MG63 (cell line): ENCODE measurements at regions not wholly inside any gene's neighbourhood (a gene's known extent, or its start where the extent isn't known, plus 50 kb on each side); places are given as distances from the start of the nearest gene placed in this dataset.
"Not testable (repeated sequence)": the region's sequence is repeated elsewhere in the genome, so short reads cannot be mapped to it uniquely, and the experiment has no call there.

Source experiments
- DNase-seq: peaks from one replicate; pipeline ENCODE4 v3.0.0-alpha.2; 2020
- H3K27me3 ChIP-seq: fragments of 250-450 bp; sonication (Bioruptor Pico); 2 replicates; pipeline ENCODE4 v1.5.1; 2020; ENCODE audit warnings: mild to moderate bottlenecking, moderate library complexity
- H3K36me3 ChIP-seq: fragments of 250-450 bp; sonication (Bioruptor Pico); 2 replicates; pipeline ENCODE4 v1.5.1; 2020; ENCODE audit warnings: mild to moderate bottlenecking, moderate library complexity
- H3K4me3 ChIP-seq: fragments of 250-450 bp; sonication (Bioruptor Pico); 2 replicates; pipeline ENCODE4 v1.5.1; 2020; ENCODE audit warnings: mild to moderate bottlenecking, moderate library complexity
- H3K9me3 ChIP-seq: fragments of 250-450 bp; sonication (Bioruptor Pico); 2 replicates; pipeline ENCODE4 v1.5.1; 2020; ENCODE audit warnings: mild to moderate bottlenecking, moderate library complexity

DNA sequence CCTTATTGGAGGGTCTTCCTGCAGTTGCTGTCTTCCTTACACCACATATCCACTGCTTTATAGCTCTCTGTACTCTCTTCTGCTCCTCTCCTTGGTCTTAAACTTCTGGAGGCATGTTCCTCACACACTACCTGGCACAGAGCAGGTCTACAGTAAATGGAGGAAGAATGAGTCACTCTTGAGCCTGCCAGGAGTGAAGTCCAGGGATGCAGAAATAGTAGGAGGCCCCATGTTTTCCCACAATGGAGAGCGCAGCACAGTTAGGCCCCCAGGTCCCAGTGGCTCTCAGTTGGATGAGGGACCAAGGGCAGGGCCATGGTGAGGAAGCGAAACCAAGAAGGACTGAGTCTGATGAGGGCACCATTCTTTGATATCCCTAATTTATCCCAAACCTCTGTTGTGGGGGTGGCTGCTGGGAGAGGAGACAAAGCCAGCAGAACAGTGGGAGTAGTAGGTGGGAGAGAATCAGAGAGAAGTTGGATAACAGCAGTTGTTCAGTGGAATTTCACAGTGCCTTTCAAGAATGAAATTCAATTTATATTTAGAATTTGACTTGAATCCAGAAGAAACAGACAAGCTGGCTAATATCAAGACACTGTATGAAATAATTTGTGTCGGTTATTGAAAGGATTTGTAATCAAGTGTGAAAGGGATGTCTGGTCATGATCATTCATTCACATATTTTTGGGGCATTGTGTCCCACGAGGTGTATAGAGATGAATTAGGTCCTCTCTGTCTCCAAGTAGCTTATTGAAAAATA lies 187.8 kb downstream of the HIPK3 start:
- Histone ChIP-seq H3K9me3 (0 out of 2 replicates have a peak, but pooled peaks cover 2% of the 10 kb centered on the region), H3K27me3 (no peaks in the 10 kb centered on the region; the same call in 1 of the 2 replicates), H3K36me3 (no peaks in the 10 kb centered on the region), H3K4me3 (no peak overlapping the region)
- DNase-seq, result peak; percentile 11

- DNase-seq, result no peak
- Histone ChIP-seq H3K27me3 (no peaks in the 10 kb centered on the region; the same call in 1 of the 2 replicates), H3K9me3 (0 out of 2 replicates have a peak, but pooled peaks cover 2% of the 10 kb centered on the region), H3K36me3 (no peaks in the 10 kb centered on the region), H3K4me3 (no peak overlapping the region)
Observed at GRCh38 chr11:33443684-33444083, 186.5 kb downstream of the HIPK3 start.

- Histone ChIP-seq H3K9me3 (peaks cover 9% of the 10 kb centered on the region), H3K36me3 (no peaks in the 10 kb centered on the region), H3K27me3 (0 out of 2 replicates have a peak, but pooled peaks cover 2% of the 10 kb centered on the region), H3K4me3 (no peak overlapping the region)
- no peak for DNase-seq
Observed at GRCh38 chr11:33438301-33438700, 181.1 kb downstream of the HIPK3 start.

GRCh38 chr11:33437529-33437928 lies 180.3 kb downstream of the HIPK3 start:
- DNase-seq, result no peak
- no peaks in the 10 kb centered on the region for H3K36me3 ChIP-seq
- H3K27me3 ChIP-seq, result 0 out of 2 replicates have a peak, but pooled peaks cover 2% of the 10 kb centered on the region
- no peak overlapping the region for H3K4me3 ChIP-seq
- H3K9me3 ChIP-seq, result peaks cover 9% of the 10 kb centered on the region

DNA sequence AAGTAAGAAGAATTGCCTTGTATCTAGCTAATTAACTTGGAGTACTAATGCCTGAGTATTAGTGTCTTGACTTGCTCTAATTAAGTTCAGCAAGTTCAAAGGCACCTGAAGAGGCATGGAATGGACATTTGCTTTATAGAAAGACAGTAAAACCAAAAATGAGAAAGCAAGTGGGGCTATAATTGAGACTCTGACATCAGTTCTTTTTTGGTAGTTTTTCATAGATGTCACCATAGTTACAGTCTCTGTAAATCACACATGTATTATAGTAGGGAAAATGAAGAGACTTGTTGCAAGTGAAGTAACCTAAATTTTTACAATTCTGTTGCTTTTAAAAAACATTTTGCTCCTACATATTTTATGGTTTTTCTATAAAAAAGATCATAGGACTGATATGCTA lies 178.0 kb downstream of the HIPK3 start:
- H3K4me3 ChIP-seq, result no peak overlapping the region
- peaks cover 7% of the 10 kb centered on the region for H3K9me3 ChIP-seq
- no peak for DNase-seq
- H3K36me3 ChIP-seq, result no peaks in the 10 kb centered on the region
- 0 out of 2 replicates have a peak, but pooled peaks cover 2% of the 10 kb centered on the region for H3K27me3 ChIP-seq

GRCh38 chr11:33434294-33434693 lies 177.1 kb downstream of the HIPK3 start:
- no peak overlapping the region for H3K4me3 ChIP-seq
- H3K27me3 ChIP-seq, result peaks cover 6% of the 10 kb centered on the region; the same call in 1 of the 2 replicates
- H3K9me3 ChIP-seq, result peaks cover 7% of the 10 kb centered on the region
- DNase-seq, result no peak
- no peaks in the 10 kb centered on the region for H3K36me3 ChIP-seq

DNA sequence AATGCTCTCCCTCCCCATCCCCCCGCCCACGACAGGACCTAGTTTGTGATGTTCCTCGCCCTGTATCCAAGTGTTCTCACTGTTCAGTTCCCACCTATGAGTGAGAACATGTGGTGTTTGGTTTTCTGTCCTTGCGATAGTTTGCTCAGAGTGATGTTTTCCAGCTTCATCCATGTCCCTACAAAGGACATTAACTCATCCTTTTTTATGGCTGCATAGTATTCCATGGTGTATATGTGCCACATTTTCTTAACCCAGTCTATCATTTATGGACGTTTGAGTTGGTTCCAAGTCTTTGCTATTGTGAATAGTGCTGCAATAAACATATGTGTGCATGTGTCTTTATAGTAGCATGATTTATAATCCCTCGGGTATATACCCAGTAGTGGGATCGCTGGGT lies 171.3 kb downstream of the HIPK3 start:
- not testable (repeated sequence) for H3K9me3 ChIP-seq, H3K4me3 ChIP-seq, DNase-seq, H3K36me3 ChIP-seq
- H3K27me3 ChIP-seq, result peaks cover 29% of the 10 kb centered on the region

- no peak for DNase-seq
- H3K36me3 ChIP-seq, result no peaks in the 10 kb centered on the region
- peaks cover 20% of the 10 kb centered on the region for H3K27me3 ChIP-seq
- no peaks in the 10 kb centered on the region for H3K9me3 ChIP-seq
- H3K4me3 ChIP-seq, result no peak overlapping the region
Observed at GRCh38 chr11:33420959-33421566, 163.9 kb downstream of the HIPK3 start.

GRCh38 chr11:33419924-33420323 lies 162.7 kb downstream of the HIPK3 start:
- Histone ChIP-seq H3K4me3 (no peak overlapping the region), H3K36me3 (no peaks in the 10 kb centered on the region), H3K9me3 (no peaks in the 10 kb centered on the region), H3K27me3 (peaks cover 18% of the 10 kb centered on the region)
- no peak for DNase-seq

- H3K36me3 ChIP-seq, result no peaks in the 10 kb centered on the region
- H3K9me3 ChIP-seq, result no peaks in the 10 kb centered on the region
- peaks cover 20% of the 10 kb centered on the region for H3K27me3 ChIP-seq
- no peak for DNase-seq
- no peak overlapping the region for H3K4me3 ChIP-seq
Observed at GRCh38 chr11:33417121-33417520, 159.9 kb downstream of the HIPK3 start.

DNA sequence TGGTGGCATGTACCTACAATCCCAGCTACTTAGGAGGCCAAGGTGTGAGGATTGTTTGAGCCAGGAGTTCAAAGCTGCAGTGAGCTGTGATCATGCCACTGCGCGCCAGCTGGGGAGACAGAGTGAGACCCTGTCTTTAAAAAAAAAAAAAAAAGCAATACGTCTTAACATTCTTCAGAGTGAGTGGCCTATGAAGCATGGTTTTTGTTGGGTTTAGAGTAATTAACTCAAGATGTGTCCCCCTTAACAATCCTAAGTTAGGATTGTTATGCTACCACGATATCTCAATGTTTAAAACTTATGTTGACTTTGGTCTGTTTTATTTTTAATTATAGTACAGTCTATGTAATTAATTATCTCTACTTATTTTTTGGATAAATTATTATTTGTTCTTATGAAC lies 156.1 kb downstream of the HIPK3 start:
- no peaks in the 10 kb centered on the region for H3K9me3 ChIP-seq
- DNase-seq, result no peak
- H3K36me3 ChIP-seq, result no peaks in the 10 kb centered on the region
- no peak overlapping the region for H3K4me3 ChIP-seq
- peaks cover 37% of the 10 kb centered on the region for H3K27me3 ChIP-seq

DNA sequence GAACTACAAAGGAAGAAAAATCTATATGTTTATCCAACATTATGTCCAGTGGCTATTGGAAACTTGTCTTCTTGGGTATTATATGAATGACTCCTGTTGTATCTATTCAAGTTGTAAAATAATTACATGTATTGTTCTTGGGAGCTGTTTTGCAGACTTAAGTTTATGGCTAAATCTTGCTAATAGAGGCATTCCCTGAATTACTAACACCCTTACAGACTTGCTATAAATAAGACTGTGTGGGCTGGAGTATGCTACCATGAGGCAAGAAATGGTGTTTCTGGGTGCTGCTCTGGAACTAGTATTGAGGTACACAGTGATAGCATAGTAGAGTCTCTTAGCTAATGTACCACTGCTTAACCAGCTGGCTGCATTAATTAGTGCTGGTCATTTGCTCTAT lies 155.1 kb downstream of the HIPK3 start:
- no peaks in the 10 kb centered on the region for H3K36me3 ChIP-seq
- H3K9me3 ChIP-seq, result no peaks in the 10 kb centered on the region
- no peak for DNase-seq
- no peak overlapping the region for H3K4me3 ChIP-seq
- peaks cover 37% of the 10 kb centered on the region for H3K27me3 ChIP-seq

GRCh38 chr11:33411751-33412150 lies 154.6 kb downstream of the HIPK3 start:
- Histone ChIP-seq H3K27me3 (peaks cover 35% of the 10 kb centered on the region), H3K36me3 (no peaks in the 10 kb centered on the region), H3K4me3 (no peak overlapping the region), H3K9me3 (no peaks in the 10 kb centered on the region)
- no peak for DNase-seq

- Histone ChIP-seq H3K27me3 (peaks cover 35% of the 10 kb centered on the region), H3K4me3 (no peak overlapping the region), H3K36me3 (no peaks in the 10 kb centered on the region), H3K9me3 (no peaks in the 10 kb centered on the region)
- DNase-seq, result no peak
Observed at GRCh38 chr11:33410086-33410765, 153.0 kb downstream of the HIPK3 start.
